Mesothelial cell of epicardium (in vitro differentiated cells): ENCODE measurements at regions not wholly inside any gene's neighbourhood (a gene's known extent, or its start where the extent isn't known, plus 50 kb on each side); places are given as distances from the start of the nearest gene placed in this dataset.

Experiments
- DNase-seq, 2 experiments: peaks; one replicate each; pipeline ENCODE4 v3.0.0; 2021; ENCODE audit warnings: low spot score in 2 of 2; ENCODE audit not compliant: unreplicated experiment in 2 of 2
- H3K27ac Mint-ChIP-seq: 2 replicates; pipeline ENCODE4 v1.8.0; 2021; ENCODE audit warnings: mixed read lengths
- H3K27me3 Mint-ChIP-seq: 2 replicates; pipeline ENCODE4 v1.8.0; 2021; ENCODE audit warnings: low read depth, mixed read lengths
- H3K36me3 Mint-ChIP-seq: 2 replicates; pipeline ENCODE4 v1.8.0; 2021; ENCODE audit warnings: mixed read lengths
- H3K4me1 Mint-ChIP-seq: 2 replicates; pipeline ENCODE4 v1.8.0; 2021; ENCODE audit warnings: mixed read lengths
- H3K4me3 Mint-ChIP-seq: 2 replicates; pipeline ENCODE4 v1.8.0; 2021; ENCODE audit warnings: mild to moderate bottlenecking, moderate library complexity, mixed read lengths
- H3K9me3 Mint-ChIP-seq: 2 replicates; pipeline ENCODE4 v1.8.0; 2021; ENCODE audit warnings: mixed read lengths
- CTCF ChIP-seq: fragments of 200-600 bp; sonication (generic); IDR thresholded peaks from one replicate; pipeline ENCODE4 v1.5.0; 2021; ENCODE audit warnings: antibody characterized with exemption; ENCODE audit not compliant: unreplicated experiment

- Mint-ChIP-seq H3K4me1 (no peaks in the 10 kb centered on the region), H3K27ac (no peak overlapping the region), H3K36me3 (no peaks in the 10 kb centered on the region), H3K9me3 (peaks cover 12% of the 10 kb centered on the region), H3K27me3 (peaks cover 7% of the 10 kb centered on the region), H3K4me3 (no peak overlapping the region)
- DNase-seq, result no peak
- TF ChIP-seq CTCF, result no peak
Observed at GRCh38 chr2:3914241-3914640, 210.9 kb downstream of the DCDC2C start.

GRCh38 chr2:3927031-3927430 is 223.7 kb downstream of the DCDC2C start:
- Mint-ChIP-seq H3K4me3 (no peak overlapping the region), H3K36me3 (no peaks in the 10 kb centered on the region), H3K4me1 (no peaks in the 10 kb centered on the region), H3K27ac (no peak overlapping the region), H3K27me3 (peaks cover 7% of the 10 kb centered on the region), H3K9me3 (peaks cover 12% of the 10 kb centered on the region)
- DNase-seq, result no peak
- TF ChIP-seq CTCF, result no peak

GRCh38 chr2:3929374-3929773 is 226.0 kb downstream of the DCDC2C start:
- H3K4me3 Mint-ChIP-seq, result no peak overlapping the region
- no peaks in the 10 kb centered on the region for H3K4me1 Mint-ChIP-seq
- no peak for TF ChIP-seq CTCF
- peaks cover 3% of the 10 kb centered on the region for H3K27me3 Mint-ChIP-seq
- H3K9me3 Mint-ChIP-seq, result peaks cover 26% of the 10 kb centered on the region
- no peak overlapping the region for H3K27ac Mint-ChIP-seq
- DNase-seq, result no peak
- no peaks in the 10 kb centered on the region for H3K36me3 Mint-ChIP-seq

GRCh38 chr2:3930246-3930645 is 226.9 kb downstream of the DCDC2C start:
- Mint-ChIP-seq H3K27ac (no peak overlapping the region), H3K4me3 (no peak overlapping the region), H3K9me3 (peaks cover 23% of the 10 kb centered on the region), H3K36me3 (no peaks in the 10 kb centered on the region), H3K27me3 (no peaks in the 10 kb centered on the region), H3K4me1 (no peaks in the 10 kb centered on the region)
- TF ChIP-seq CTCF, result no peak
- DNase-seq, result no peak

GRCh38 chr2:3940661-3941060 is 237.3 kb downstream of the DCDC2C start:
- Mint-ChIP-seq H3K27ac (no peak overlapping the region), H3K9me3 (peaks cover 33% of the 10 kb centered on the region), H3K4me3 (no peak overlapping the region), H3K27me3 (peaks cover 11% of the 10 kb centered on the region), H3K4me1 (no peaks in the 10 kb centered on the region), H3K36me3 (no peaks in the 10 kb centered on the region)
- no peak for DNase-seq
- no peak for TF ChIP-seq CTCF

- TF ChIP-seq CTCF, result no peak
- H3K27ac Mint-ChIP-seq, result no peak overlapping the region
- no peak overlapping the region for H3K4me3 Mint-ChIP-seq
- DNase-seq, result no peak
- H3K36me3 Mint-ChIP-seq, result no peaks in the 10 kb centered on the region
- peaks cover 15% of the 10 kb centered on the region for H3K27me3 Mint-ChIP-seq
- no peaks in the 10 kb centered on the region for H3K4me1 Mint-ChIP-seq
- H3K9me3 Mint-ChIP-seq, result peaks cover 18% of the 10 kb centered on the region
Observed at GRCh38 chr2:3942841-3943240, 239.5 kb downstream of the DCDC2C start.
